SU-DHL-6 (cell line): ENCODE measurements at regions not wholly inside any gene's neighbourhood (a gene's known extent, or its start where the extent isn't known, plus 50 kb on each side); places are given as distances from the start of the nearest gene placed in this dataset.
"Not testable (repeated sequence)": the region's sequence is repeated elsewhere in the genome, so short reads cannot be mapped to it uniquely, and the experiment has no call there.

Experiments
- H2AFZ ChIP-seq: fragments of 200-600 bp; sonication (generic); 2 replicates; pipeline ENCODE4 v1.6.1; 2014; ENCODE audit warnings: low read depth, mild to moderate bottlenecking, moderate library complexity, mixed read lengths, antibody characterized with exemption, low read length; ENCODE audit not compliant: severe bottlenecking
- H3F3A ChIP-seq: fragments of 200-600 bp; shearing (Covaris generic); 2 replicates; pipeline ENCODE4 v1.6.0; 2016; ENCODE audit warnings: antibody characterized with exemption, mild to moderate bottlenecking; ENCODE audit not compliant: insufficient read depth
- H3K27ac ChIP-seq: fragments of 200-600 bp; sonication (generic); 2 replicates; pipeline ENCODE4 v1.5.1; 2016; ENCODE audit warnings: low read depth, mild to moderate bottlenecking, low read length, moderate library complexity, mixed read lengths
- H3K27me3 ChIP-seq: fragments of 200-600 bp; sonication (generic), shearing (Covaris generic); 2 replicates; pipeline ENCODE4 v1.6.0; 2014; ENCODE audit warnings: mild to moderate bottlenecking, low read length
- H3K36me3 ChIP-seq: fragments of 200-600 bp; sonication (generic); 2 replicates; pipeline ENCODE4 v1.6.1; 2014; ENCODE audit warnings: mild to moderate bottlenecking, low read length, mixed read lengths
- H3K4me2 ChIP-seq: fragments of 300-600, 200-600 bp; shearing (Covaris generic), sonication (generic); 2 replicates; pipeline ENCODE4 v1.6.0; 2014; ENCODE audit warnings: low read length, low read depth, mild to moderate bottlenecking; ENCODE audit not compliant: poor library complexity, severe bottlenecking
- H3K4me3 ChIP-seq: fragments of 200-600 bp; sonication (generic); 2 replicates; pipeline ENCODE4 v1.5.1; 2014; ENCODE audit warnings: antibody characterized with exemption, low read length, mild to moderate bottlenecking, mixed read lengths; ENCODE audit not compliant: insufficient read depth, poor library complexity, severe bottlenecking
- H3K79me2 ChIP-seq: fragments of 200-600 bp; sonication (generic); 2 replicates; pipeline ENCODE4 v1.6.1; 2014; ENCODE audit warnings: mild to moderate bottlenecking, low read length, moderate library complexity; ENCODE audit not compliant: insufficient read depth
- H3K9ac ChIP-seq: fragments of 200-600 bp; sonication (generic); 2 replicates; pipeline ENCODE4 v1.7.0; 2014; ENCODE audit warnings: mild to moderate bottlenecking, low read length
- H3K9me2 ChIP-seq: fragments of 200-600 bp; sonication (generic); replicated peaks from 2 replicates; pipeline ENCODE4 v1.6.1; 2014; ENCODE audit warnings: low read length; ENCODE audit not compliant: insufficient read depth
- H3K9me3 ChIP-seq: fragments of 200-600 bp; sonication (generic); 2 replicates; pipeline ENCODE4 v1.6.1; 2014; ENCODE audit warnings: low read length, mixed read lengths; ENCODE audit not compliant: insufficient read depth
- H4K20me1 ChIP-seq: fragments of 200-600 bp; sonication (generic); 2 replicates; pipeline ENCODE4 v1.6.1; 2014; ENCODE audit warnings: low read depth, mild to moderate bottlenecking, antibody characterized with exemption, low read length, moderate library complexity, mixed read lengths
- CTCF ChIP-seq: fragments of 200-600 bp; sonication (generic); IDR thresholded peaks from one replicate; pipeline ENCODE4 v1.5.1; 2017; ENCODE audit warnings: antibody characterized with exemption, mild to moderate bottlenecking, low read length, moderate library complexity; ENCODE audit not compliant: insufficient read depth, poor library complexity, severe bottlenecking
- EZH2phosphoT487 ChIP-seq: fragments of 200-600 bp; sonication (generic), shearing (Covaris generic); conservative IDR thresholded peaks from 2 replicates; pipeline ENCODE4 v1.6.1; 2018; ENCODE audit warnings: mild to moderate bottlenecking, antibody characterized with exemption, low read length, moderate library complexity, mixed read lengths

DNA sequence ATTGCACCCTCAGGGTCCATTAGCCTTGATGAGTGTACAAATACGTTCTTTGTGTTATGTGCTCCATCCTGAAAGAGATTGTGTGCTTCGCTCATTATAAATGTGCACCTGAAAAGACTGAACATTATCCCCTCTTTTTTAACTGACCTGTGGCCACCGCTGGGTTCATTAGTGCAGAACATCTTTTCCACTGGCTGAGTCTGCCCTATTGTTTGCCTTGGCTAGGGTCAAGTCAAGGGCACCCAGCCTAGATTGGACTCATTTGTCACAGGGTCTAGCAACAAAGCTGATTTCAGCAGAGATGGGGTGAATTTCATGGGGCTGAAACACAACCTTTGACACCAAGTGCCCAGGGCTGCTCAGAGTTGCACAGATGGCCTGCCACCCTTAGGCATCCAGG is 764.1 kb upstream of the ARRDC3 start:
- Histone ChIP-seq H3K9me3 (no peaks in the 10 kb centered on the region), H4K20me1 (no peaks in the 10 kb centered on the region), H3K4me3 (no peak overlapping the region), H3K9me2 (no peaks in the 10 kb centered on the region), H3K4me2 (no peak overlapping the region), H3K79me2 (no peaks in the 10 kb centered on the region), H3K27ac (no peak overlapping the region), H3K27me3 (no peaks in the 10 kb centered on the region), H2AFZ (no peak overlapping the region), H3K9ac (no peak overlapping the region), H3F3A (no peaks in the 10 kb centered on the region), H3K36me3 (no peaks in the 10 kb centered on the region)
- TF ChIP-seq CTCF (no peak), EZH2phosphoT487 (no peak)

DNA sequence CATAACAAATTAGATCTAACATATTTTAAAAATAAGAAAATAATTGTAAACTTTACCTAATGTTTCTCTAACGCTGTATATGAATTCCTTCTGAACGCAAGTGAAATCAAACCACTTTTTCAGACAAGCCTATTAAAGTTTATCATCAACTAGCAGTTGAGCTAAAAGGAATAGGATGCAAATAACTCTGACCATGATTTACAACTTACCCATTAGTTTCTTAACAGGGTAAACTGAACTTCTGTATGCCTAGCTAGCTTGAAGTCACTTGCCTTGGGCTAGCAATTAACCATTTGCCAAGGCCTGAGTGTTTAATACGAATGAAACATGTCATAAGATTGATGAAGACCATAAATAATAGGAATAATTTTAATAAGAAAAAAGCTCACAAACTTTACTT is 762.7 kb upstream of the ARRDC3 start:
- no peaks in the 10 kb centered on the region for H3K9me2 ChIP-seq
- no peak overlapping the region for H2AFZ ChIP-seq
- no peak overlapping the region for H3K4me3 ChIP-seq
- H3K36me3 ChIP-seq = no peaks in the 10 kb centered on the region
- no peaks in the 10 kb centered on the region for H3K9me3 ChIP-seq
- TF ChIP-seq CTCF = no peak
- no peak for TF ChIP-seq EZH2phosphoT487
- H3K4me2 ChIP-seq = no peak overlapping the region
- H4K20me1 ChIP-seq = no peaks in the 10 kb centered on the region
- H3K27me3 ChIP-seq = no peaks in the 10 kb centered on the region
- no peak overlapping the region for H3K9ac ChIP-seq
- no peaks in the 10 kb centered on the region for H3F3A ChIP-seq
- no peak overlapping the region for H3K27ac ChIP-seq
- H3K79me2 ChIP-seq = no peaks in the 10 kb centered on the region

DNA sequence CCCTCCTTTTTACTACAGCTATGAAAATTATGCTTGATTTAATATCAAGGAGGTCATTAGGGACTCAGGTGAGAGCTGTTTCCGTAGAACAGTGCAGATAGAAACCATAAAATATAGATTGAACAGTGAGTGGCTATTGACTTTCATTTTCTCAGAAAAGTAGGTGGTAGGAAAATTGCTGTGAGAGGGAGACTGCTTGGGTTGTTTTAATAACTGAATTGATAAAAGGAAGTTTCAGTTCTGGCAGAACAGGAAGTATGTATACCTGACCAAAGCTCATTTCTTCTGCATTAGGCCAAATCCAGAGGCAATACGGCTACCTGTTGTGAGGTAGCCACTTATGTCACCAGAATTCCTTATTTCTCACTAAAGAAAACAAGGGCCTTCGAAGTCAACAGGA is 761.7 kb upstream of the ARRDC3 start:
- no peaks in the 10 kb centered on the region for H3F3A ChIP-seq
- H3K9me3 ChIP-seq = no peaks in the 10 kb centered on the region
- no peak overlapping the region for H2AFZ ChIP-seq
- no peaks in the 10 kb centered on the region for H4K20me1 ChIP-seq
- H3K4me2 ChIP-seq = no peak overlapping the region
- no peak overlapping the region for H3K27ac ChIP-seq
- no peaks in the 10 kb centered on the region for H3K36me3 ChIP-seq
- H3K79me2 ChIP-seq = no peaks in the 10 kb centered on the region
- H3K9me2 ChIP-seq = no peaks in the 10 kb centered on the region
- no peaks in the 10 kb centered on the region for H3K27me3 ChIP-seq
- no peak overlapping the region for H3K4me3 ChIP-seq
- H3K9ac ChIP-seq = no peak overlapping the region
- no peak for TF ChIP-seq EZH2phosphoT487
- no peak for TF ChIP-seq CTCF

DNA sequence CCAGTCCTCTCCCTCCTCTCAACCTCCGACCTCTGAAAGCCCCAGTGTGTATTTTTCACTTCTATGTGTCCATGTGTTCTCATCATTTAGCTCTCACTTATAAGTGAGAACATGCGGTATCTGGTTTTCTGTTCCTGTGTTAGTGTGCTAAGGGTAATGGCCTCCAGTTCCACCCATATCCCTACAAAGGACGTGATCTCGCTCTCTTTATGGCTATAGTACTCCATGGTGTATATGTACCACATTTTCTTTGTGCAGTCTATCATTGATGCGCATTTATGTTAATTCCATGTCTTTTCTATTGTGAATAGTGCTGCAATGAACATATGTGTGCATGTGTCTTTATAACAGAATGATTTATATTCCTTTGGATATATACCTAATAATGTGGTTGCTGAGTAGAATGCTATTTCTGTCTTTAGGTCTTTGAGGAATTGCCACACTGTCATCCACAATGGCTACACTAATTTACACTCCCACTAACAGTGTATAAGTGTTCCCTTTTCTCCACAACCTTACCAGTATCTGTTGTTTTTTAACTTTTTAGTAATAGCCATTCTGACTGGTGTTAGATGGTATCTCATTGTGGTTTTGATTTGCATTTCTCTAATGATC is 749.3 kb upstream of the ARRDC3 start:
- not testable (repeated sequence) for H3K4me2 ChIP-seq, H3K9ac ChIP-seq, H2AFZ ChIP-seq, H3K4me3 ChIP-seq, H3K27me3 ChIP-seq, H3K36me3 ChIP-seq, H3K9me3 ChIP-seq, H3F3A ChIP-seq, H3K79me2 ChIP-seq, H3K9me2 ChIP-seq, H3K27ac ChIP-seq, H4K20me1 ChIP-seq
